ENCODE measurements at regions not wholly inside any gene's neighbourhood (a gene's known extent, or its start where the extent isn't known, plus 50 kb on each side); places are given as distances from the start of the nearest gene placed in this dataset.
"Not testable (repeated sequence)": the region's sequence is repeated elsewhere in the genome, so short reads cannot be mapped to it uniquely, and the experiment has no call there.

- H3K27ac Mint-ChIP-seq; DNase-seq (ENCODE audit: low spot score); H3K4me1 Mint-ChIP-seq (ENCODE audit: low read depth); H3K27me3 Mint-ChIP-seq (ENCODE audit: low read depth); H3K4me3 Mint-ChIP-seq (ENCODE audit: low read depth); intact Hi-C loops (cut with micrococcal nuclease); H3K9me3 Mint-ChIP-seq; H3K36me3 Mint-ChIP-seq (ENCODE audit: low read depth): not testable (repeated sequence)
Observed at GRCh38 chr7:153076289-153076688, 316.7 kb downstream of the ACTR3B start.

GRCh38 chr7:153081496-153081895 lies 321.9 kb downstream of the ACTR3B start:
- no peak overlapping the region for H3K4me3 Mint-ChIP-seq (ENCODE audit: low read depth)
- H3K4me1 Mint-ChIP-seq (ENCODE audit: low read depth): no peaks in the 10 kb centered on the region
- H3K27me3 Mint-ChIP-seq (ENCODE audit: low read depth): no peaks in the 10 kb centered on the region
- intact Hi-C loops (cut with micrococcal nuclease): no loop called here
- no peaks in the 10 kb centered on the region for H3K9me3 Mint-ChIP-seq
- H3K36me3 Mint-ChIP-seq (ENCODE audit: low read depth): no peaks in the 10 kb centered on the region
- no peak for DNase-seq (ENCODE audit: low spot score)
- H3K27ac Mint-ChIP-seq: no peak overlapping the region

GRCh38 chr7:153084278-153084677 lies 324.7 kb downstream of the ACTR3B start:
- intact Hi-C loops (cut with micrococcal nuclease): no loop called here
- H3K27me3 Mint-ChIP-seq (ENCODE audit: low read depth): no peaks in the 10 kb centered on the region
- H3K27ac Mint-ChIP-seq: no peak overlapping the region
- no peaks in the 10 kb centered on the region for H3K36me3 Mint-ChIP-seq (ENCODE audit: low read depth)
- H3K4me1 Mint-ChIP-seq (ENCODE audit: low read depth): no peaks in the 10 kb centered on the region
- H3K4me3 Mint-ChIP-seq (ENCODE audit: low read depth): no peak overlapping the region
- DNase-seq (ENCODE audit: low spot score): no peak
- no peaks in the 10 kb centered on the region for H3K9me3 Mint-ChIP-seq

- no peaks in the 10 kb centered on the region for H3K27me3 Mint-ChIP-seq (ENCODE audit: low read depth)
- no peaks in the 10 kb centered on the region for H3K9me3 Mint-ChIP-seq
- intact Hi-C loops (cut with micrococcal nuclease): no loop called here
- H3K4me1 Mint-ChIP-seq (ENCODE audit: low read depth): no peaks in the 10 kb centered on the region
- H3K27ac Mint-ChIP-seq: no peak overlapping the region
- DNase-seq (ENCODE audit: low spot score): no peak
- no peak overlapping the region for H3K4me3 Mint-ChIP-seq (ENCODE audit: low read depth)
- H3K36me3 Mint-ChIP-seq (ENCODE audit: low read depth): no peaks in the 10 kb centered on the region
Observed at GRCh38 chr7:153087498-153087897, 327.9 kb downstream of the ACTR3B start.

- Mint-ChIP-seq H3K27ac (no peak overlapping the region), H3K36me3 (ENCODE audit: low read depth) (no peaks in the 10 kb centered on the region), H3K9me3 (no peaks in the 10 kb centered on the region), H3K4me3 (ENCODE audit: low read depth) (no peak overlapping the region), H3K27me3 (ENCODE audit: low read depth) (no peaks in the 10 kb centered on the region), H3K4me1 (ENCODE audit: low read depth) (no peaks in the 10 kb centered on the region)
- intact Hi-C loops (cut with micrococcal nuclease): no loop called here
- DNase-seq (ENCODE audit: low spot score): no peak
Observed at GRCh38 chr7:153088601-153089000, 329.0 kb downstream of the ACTR3B start.

DNA sequence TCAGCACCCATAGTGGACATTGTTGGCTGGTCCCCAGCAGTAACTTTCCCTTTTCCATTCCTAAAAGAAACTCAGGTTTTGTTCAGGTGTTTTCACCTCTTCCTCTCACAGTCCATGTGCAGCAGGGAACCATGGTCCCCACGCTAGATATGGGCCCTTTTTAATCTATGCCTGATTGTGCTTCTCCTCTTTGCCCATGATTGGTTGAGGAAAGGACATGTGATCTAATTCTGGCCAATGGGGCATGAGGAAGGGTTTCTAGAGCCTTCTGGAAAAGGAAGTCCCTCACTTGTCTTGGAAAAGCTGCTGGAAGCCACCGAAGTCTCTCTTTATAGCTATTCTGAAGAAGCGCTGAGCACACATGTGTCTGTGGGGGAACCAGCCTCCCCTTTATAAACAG lies 330.7 kb downstream of the ACTR3B start:
- intact Hi-C loops (cut with micrococcal nuclease): no loop called here
- Mint-ChIP-seq H3K9me3 (peaks cover 3% of the 10 kb centered on the region), H3K36me3 (ENCODE audit: low read depth) (no peaks in the 10 kb centered on the region), H3K4me3 (ENCODE audit: low read depth) (no peak overlapping the region), H3K4me1 (ENCODE audit: low read depth) (no peaks in the 10 kb centered on the region), H3K27ac (no peak overlapping the region), H3K27me3 (ENCODE audit: low read depth) (no peaks in the 10 kb centered on the region)
- DNase-seq (ENCODE audit: low spot score): no peak

DNA sequence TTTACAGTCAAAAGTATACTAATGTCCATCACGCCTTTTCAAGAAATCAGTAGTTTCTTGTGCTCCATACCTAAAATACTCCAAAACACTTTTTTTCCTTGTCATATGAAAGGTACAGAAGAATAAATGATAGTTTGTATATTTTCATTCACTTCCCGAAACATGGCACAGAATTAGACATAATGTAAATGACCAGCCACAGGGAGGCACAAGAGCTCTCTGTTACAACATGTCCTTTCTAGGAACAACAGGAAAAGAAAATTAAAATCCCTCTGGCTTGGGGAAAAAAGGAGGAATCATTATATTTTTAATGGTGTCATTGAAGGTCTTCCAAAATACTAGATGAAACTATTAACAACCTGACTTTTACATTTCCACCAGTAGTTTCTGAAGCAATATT lies 331.2 kb downstream of the ACTR3B start:
- Mint-ChIP-seq H3K4me1 (ENCODE audit: low read depth) (no peaks in the 10 kb centered on the region), H3K4me3 (ENCODE audit: low read depth) (no peak overlapping the region), H3K27ac (no peak overlapping the region), H3K27me3 (ENCODE audit: low read depth) (no peaks in the 10 kb centered on the region), H3K9me3 (peaks cover 3% of the 10 kb centered on the region), H3K36me3 (ENCODE audit: low read depth) (no peaks in the 10 kb centered on the region)
- DNase-seq (ENCODE audit: low spot score): no peak
- intact Hi-C loops (cut with micrococcal nuclease): no loop called here

DNA sequence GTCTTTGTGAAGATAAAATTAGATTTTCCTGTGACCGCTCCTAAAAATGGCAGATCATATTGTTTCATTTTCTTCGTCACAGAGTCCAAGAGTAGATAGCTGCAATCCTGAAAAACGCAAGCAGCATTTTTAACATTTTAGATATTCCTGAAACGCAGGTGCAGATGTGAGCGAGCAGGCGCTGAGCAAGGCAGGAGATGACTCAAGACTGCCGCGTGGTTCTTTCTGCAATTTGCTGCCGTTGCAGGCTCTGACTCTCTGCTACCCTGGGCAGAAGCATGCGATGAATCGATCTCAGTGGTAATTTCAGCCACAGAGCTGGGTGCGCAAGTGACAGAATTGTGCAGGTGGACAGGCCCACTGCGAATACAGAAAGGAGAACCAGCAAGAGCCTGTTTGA lies 331.9 kb downstream of the ACTR3B start:
- no peak for DNase-seq (ENCODE audit: low spot score)
- Mint-ChIP-seq H3K27me3 (ENCODE audit: low read depth) (no peaks in the 10 kb centered on the region), H3K4me1 (ENCODE audit: low read depth) (no peaks in the 10 kb centered on the region), H3K9me3 (peaks cover 3% of the 10 kb centered on the region), H3K27ac (no peak overlapping the region), H3K36me3 (ENCODE audit: low read depth) (no peaks in the 10 kb centered on the region), H3K4me3 (ENCODE audit: low read depth) (no peak overlapping the region)
- intact Hi-C loops (cut with micrococcal nuclease): no loop called here

- Mint-ChIP-seq H3K27me3 (ENCODE audit: low read depth) (no peaks in the 10 kb centered on the region), H3K4me1 (ENCODE audit: low read depth) (no peaks in the 10 kb centered on the region), H3K36me3 (ENCODE audit: low read depth) (no peaks in the 10 kb centered on the region), H3K9me3 (peaks cover 3% of the 10 kb centered on the region), H3K27ac (no peak overlapping the region), H3K4me3 (ENCODE audit: low read depth) (no peak overlapping the region)
- no peak for DNase-seq (ENCODE audit: low spot score)
- intact Hi-C loops (cut with micrococcal nuclease): no loop called here
Observed at GRCh38 chr7:153097511-153098201, 338.1 kb downstream of the ACTR3B start.

GRCh38 chr7:153099235-153099634 lies 339.7 kb downstream of the ACTR3B start:
- no peak overlapping the region for H3K27ac Mint-ChIP-seq
- H3K36me3 Mint-ChIP-seq (ENCODE audit: low read depth): no peaks in the 10 kb centered on the region
- no peak for DNase-seq (ENCODE audit: low spot score)
- peaks cover 3% of the 10 kb centered on the region for H3K9me3 Mint-ChIP-seq
- H3K4me1 Mint-ChIP-seq (ENCODE audit: low read depth): no peaks in the 10 kb centered on the region
- intact Hi-C loops (cut with micrococcal nuclease): no loop called here
- H3K4me3 Mint-ChIP-seq (ENCODE audit: low read depth): no peak overlapping the region
- H3K27me3 Mint-ChIP-seq (ENCODE audit: low read depth): no peaks in the 10 kb centered on the region

GRCh38 chr7:153100691-153101237 lies 341.2 kb downstream of the ACTR3B start:
- DNase-seq (ENCODE audit: low spot score): no peak
- Mint-ChIP-seq H3K27me3 (ENCODE audit: low read depth) (no peaks in the 10 kb centered on the region), H3K27ac (no peak overlapping the region), H3K36me3 (ENCODE audit: low read depth) (no peaks in the 10 kb centered on the region), H3K4me1 (ENCODE audit: low read depth) (no peaks in the 10 kb centered on the region), H3K4me3 (ENCODE audit: low read depth) (no peak overlapping the region), H3K9me3 (no peaks in the 10 kb centered on the region)
- intact Hi-C loops (cut with micrococcal nuclease): no loop called here

DNA sequence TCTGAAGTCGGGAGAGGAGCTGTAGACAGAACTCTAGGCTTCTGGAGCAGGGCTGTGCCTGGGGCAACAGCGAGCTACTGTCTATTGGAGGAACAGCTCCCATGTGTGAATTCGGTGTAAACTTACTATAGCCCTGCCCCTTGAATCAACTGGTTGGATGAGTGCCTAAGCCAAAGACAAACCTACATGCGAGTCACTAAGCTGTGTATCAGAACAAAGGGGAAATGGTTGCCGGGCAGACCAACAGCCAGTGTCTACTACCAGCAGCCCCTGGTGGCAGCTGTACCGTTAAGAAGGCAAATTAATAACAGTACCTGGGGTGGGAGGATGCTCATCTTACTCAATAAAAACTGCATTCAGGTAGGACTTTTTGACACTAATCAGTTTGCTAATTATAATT lies 343.6 kb downstream of the ACTR3B start:
- intact Hi-C loops (cut with micrococcal nuclease): no loop called here
- no peak overlapping the region for H3K27ac Mint-ChIP-seq
- H3K36me3 Mint-ChIP-seq (ENCODE audit: low read depth): no peaks in the 10 kb centered on the region
- H3K4me1 Mint-ChIP-seq (ENCODE audit: low read depth): no peaks in the 10 kb centered on the region
- no peaks in the 10 kb centered on the region for H3K9me3 Mint-ChIP-seq
- no peak for DNase-seq (ENCODE audit: low spot score)
- H3K4me3 Mint-ChIP-seq (ENCODE audit: low read depth): no peak overlapping the region
- H3K27me3 Mint-ChIP-seq (ENCODE audit: low read depth): no peaks in the 10 kb centered on the region

GRCh38 chr7:153107826-153108225 lies 348.3 kb downstream of the ACTR3B start:
- no peak overlapping the region for H3K27ac Mint-ChIP-seq
- peaks cover 2% of the 10 kb centered on the region for H3K9me3 Mint-ChIP-seq
- DNase-seq (ENCODE audit: low spot score): no peak
- H3K36me3 Mint-ChIP-seq (ENCODE audit: low read depth): no peaks in the 10 kb centered on the region
- no peaks in the 10 kb centered on the region for H3K4me1 Mint-ChIP-seq (ENCODE audit: low read depth)
- H3K27me3 Mint-ChIP-seq (ENCODE audit: low read depth): no peaks in the 10 kb centered on the region
- no peak overlapping the region for H3K4me3 Mint-ChIP-seq (ENCODE audit: low read depth)
- intact Hi-C loops (cut with micrococcal nuclease): no loop called here

DNA sequence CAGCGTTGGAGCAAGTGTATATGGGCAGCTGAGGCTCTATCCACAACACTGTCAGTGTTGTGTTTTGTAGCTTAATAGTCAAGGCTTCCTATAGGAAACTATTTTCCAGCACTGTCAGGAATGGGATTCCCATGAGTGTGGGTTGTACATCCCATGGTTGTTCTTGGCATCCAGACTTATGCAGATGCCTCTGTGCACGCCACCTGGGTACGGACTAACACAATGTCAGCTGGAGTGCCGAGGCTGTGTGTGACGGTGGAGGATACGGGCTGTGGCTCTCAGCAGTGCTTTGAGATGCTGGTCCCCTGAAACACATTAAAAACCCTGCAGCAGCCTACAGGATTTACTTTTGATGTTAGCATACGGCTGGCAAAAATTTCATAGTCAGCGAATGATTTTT lies 350.0 kb downstream of the ACTR3B start:
- no peak for DNase-seq (ENCODE audit: low spot score)
- Mint-ChIP-seq H3K27me3 (ENCODE audit: low read depth) (no peaks in the 10 kb centered on the region), H3K4me1 (ENCODE audit: low read depth) (no peaks in the 10 kb centered on the region), H3K36me3 (ENCODE audit: low read depth) (no peaks in the 10 kb centered on the region), H3K4me3 (ENCODE audit: low read depth) (no peak overlapping the region), H3K27ac (no peak overlapping the region), H3K9me3 (peaks cover 7% of the 10 kb centered on the region)
- intact Hi-C loops (cut with micrococcal nuclease): no loop called here
